ENCODE measurements at regions not wholly inside any gene's neighbourhood (a gene's known extent, or its start where the extent isn't known, plus 50 kb on each side); places are given as distances from the start of the nearest gene placed in this dataset.
"Not testable (repeated sequence)": the region's sequence is repeated elsewhere in the genome, so short reads cannot be mapped to it uniquely, and the experiment has no call there.

GRCh38 chr4:128620279-128620965, 189.1 kb upstream of the JADE1 start:
- H3K9ac ChIP-seq (ENCODE audit: low read depth, low read length); H3K27me3 ChIP-seq (ENCODE audit: control insufficient read depth, insufficient read depth, low read length); H3K36me3 ChIP-seq (ENCODE audit: insufficient read depth, low read length); H3K9me3 ChIP-seq (replicated peaks; ENCODE audit: low read length); H3K4me1 ChIP-seq (ENCODE audit: control insufficient read depth, insufficient read depth, low read length); H3K4me2 ChIP-seq (ENCODE audit: low read length); H3K4me3 ChIP-seq (ENCODE audit: low read length): not testable (repeated sequence)

- no peaks in the 10 kb centered on the region for H3K9me3 ChIP-seq (replicated peaks; ENCODE audit: low read length)
- no peak overlapping the region for H3K4me3 ChIP-seq (ENCODE audit: low read length)
- H3K36me3 ChIP-seq (ENCODE audit: insufficient read depth, low read length) = no peaks in the 10 kb centered on the region
- no peak overlapping the region for H3K9ac ChIP-seq (ENCODE audit: low read depth, low read length)
- no peaks in the 10 kb centered on the region for H3K27me3 ChIP-seq (ENCODE audit: control insufficient read depth, insufficient read depth, low read length)
- H3K4me2 ChIP-seq (ENCODE audit: low read length) = no peak overlapping the region
- no peaks in the 10 kb centered on the region for H3K4me1 ChIP-seq (ENCODE audit: control insufficient read depth, insufficient read depth, low read length)
These were observed 194.3 kb upstream of the JADE1 start for GRCh38 chr4:128615197-128615596.

- H3K9ac ChIP-seq (ENCODE audit: low read depth, low read length) = no peak overlapping the region
- no peaks in the 10 kb centered on the region for H3K9me3 ChIP-seq (replicated peaks; ENCODE audit: low read length)
- H3K4me3 ChIP-seq (ENCODE audit: low read length) = no peak overlapping the region
- peaks cover 26% of the 10 kb centered on the region for H3K4me1 ChIP-seq (ENCODE audit: control insufficient read depth, insufficient read depth, low read length)
- H3K27me3 ChIP-seq (ENCODE audit: control insufficient read depth, insufficient read depth, low read length) = no peaks in the 10 kb centered on the region
- no peak overlapping the region for H3K4me2 ChIP-seq (ENCODE audit: low read length)
- H3K36me3 ChIP-seq (ENCODE audit: insufficient read depth, low read length) = no peaks in the 10 kb centered on the region
These were observed 201.5 kb upstream of the JADE1 start for GRCh38 chr4:128608006-128608405.

DNA sequence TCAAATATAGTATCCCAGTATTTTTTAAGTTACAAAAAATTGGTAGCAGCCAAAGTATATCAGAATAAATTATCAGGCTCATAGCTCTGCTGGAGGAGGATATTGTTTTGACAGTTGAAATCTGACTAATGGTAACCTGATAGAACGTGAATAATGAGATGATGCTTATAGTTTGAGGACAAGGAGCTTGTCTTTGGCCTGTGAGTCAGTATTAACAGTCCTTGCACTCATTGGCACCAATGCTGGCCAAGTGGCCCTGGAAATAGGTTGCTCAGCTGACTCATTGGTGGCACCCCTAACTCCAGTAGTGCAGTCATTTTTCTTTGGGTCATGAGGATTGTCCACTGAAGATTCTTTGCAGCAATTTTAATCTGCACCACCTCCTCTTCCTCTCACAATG, 203.3 kb upstream of the JADE1 start:
- Histone ChIP-seq H3K9ac (ENCODE audit: low read depth, low read length) (no peak overlapping the region), H3K36me3 (ENCODE audit: insufficient read depth, low read length) (no peaks in the 10 kb centered on the region), H3K27me3 (ENCODE audit: control insufficient read depth, insufficient read depth, low read length) (no peaks in the 10 kb centered on the region), H3K9me3 (replicated peaks; ENCODE audit: low read length) (no peaks in the 10 kb centered on the region), H3K4me3 (ENCODE audit: low read length) (no peak overlapping the region), H3K4me2 (ENCODE audit: low read length) (peak overlapping the region; percentile 39), H3K4me1 (ENCODE audit: control insufficient read depth, insufficient read depth, low read length) (peaks cover 44% of the 10 kb centered on the region)

DNA sequence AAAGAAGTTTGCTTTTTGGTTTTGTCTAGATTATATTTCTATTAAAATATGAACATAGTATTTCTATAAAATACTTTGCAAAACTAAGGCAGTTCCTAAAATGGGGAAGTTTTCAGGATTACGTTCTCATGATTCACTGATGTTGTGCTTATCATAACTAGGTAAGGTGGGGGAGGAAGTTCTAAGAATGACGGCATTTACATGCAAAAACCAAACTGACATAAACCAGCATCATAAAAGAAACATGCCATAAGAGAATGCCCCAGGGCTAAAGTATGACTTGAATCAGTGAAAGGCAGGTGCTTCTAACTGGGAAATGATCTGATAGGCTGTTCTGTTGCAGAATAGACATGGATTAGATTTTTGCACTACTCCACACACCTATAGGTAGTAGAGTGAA, 204.7 kb upstream of the JADE1 start:
- H3K27me3 ChIP-seq (ENCODE audit: control insufficient read depth, insufficient read depth, low read length) = no peaks in the 10 kb centered on the region
- H3K36me3 ChIP-seq (ENCODE audit: insufficient read depth, low read length) = no peaks in the 10 kb centered on the region
- H3K4me1 ChIP-seq (ENCODE audit: control insufficient read depth, insufficient read depth, low read length) = peaks cover 55% of the 10 kb centered on the region
- no peak overlapping the region for H3K4me3 ChIP-seq (ENCODE audit: low read length)
- H3K9ac ChIP-seq (ENCODE audit: low read depth, low read length) = no peak overlapping the region
- H3K9me3 ChIP-seq (replicated peaks; ENCODE audit: low read length) = no peaks in the 10 kb centered on the region
- no peak overlapping the region for H3K4me2 ChIP-seq (ENCODE audit: low read length)

GRCh38 chr4:128604204-128604603, 205.3 kb upstream of the JADE1 start:
- Histone ChIP-seq H3K4me1 (ENCODE audit: control insufficient read depth, insufficient read depth, low read length) (peaks cover 61% of the 10 kb centered on the region), H3K4me3 (ENCODE audit: low read length) (no peak overlapping the region), H3K27me3 (ENCODE audit: control insufficient read depth, insufficient read depth, low read length) (no peaks in the 10 kb centered on the region)

GRCh38 chr4:128603081-128603480, 206.4 kb upstream of the JADE1 start:
- Histone ChIP-seq H3K9ac (ENCODE audit: low read depth, low read length) (no peak overlapping the region), H3K4me1 (ENCODE audit: control insufficient read depth, insufficient read depth, low read length) (peaks cover 61% of the 10 kb centered on the region), H3K36me3 (ENCODE audit: insufficient read depth, low read length) (no peaks in the 10 kb centered on the region), H3K27me3 (ENCODE audit: control insufficient read depth, insufficient read depth, low read length) (no peaks in the 10 kb centered on the region), H3K9me3 (replicated peaks; ENCODE audit: low read length) (no peaks in the 10 kb centered on the region), H3K4me3 (ENCODE audit: low read length) (no peak overlapping the region), H3K4me2 (ENCODE audit: low read length) (no peak overlapping the region)

More at GRCh38 chr4:128604204-128604603, 205.3 kb upstream of the JADE1 start:
- Histone ChIP-seq H3K9me3 (replicated peaks; ENCODE audit: low read length) (no peaks in the 10 kb centered on the region), H3K36me3 (ENCODE audit: insufficient read depth, low read length) (no peaks in the 10 kb centered on the region), H3K9ac (ENCODE audit: low read depth, low read length) (no peak overlapping the region), H3K4me2 (ENCODE audit: low read length) (no peak overlapping the region)

- peak overlapping the region; percentile 31 for H3K9ac ChIP-seq (ENCODE audit: low read depth, low read length)
- peaks cover 61% of the 10 kb centered on the region for H3K4me1 ChIP-seq (ENCODE audit: control insufficient read depth, insufficient read depth, low read length)
- no peaks in the 10 kb centered on the region for H3K9me3 ChIP-seq (replicated peaks; ENCODE audit: low read length)
- no peaks in the 10 kb centered on the region for H3K27me3 ChIP-seq (ENCODE audit: control insufficient read depth, insufficient read depth, low read length)
- H3K4me3 ChIP-seq (ENCODE audit: low read length) = no peak overlapping the region
- H3K36me3 ChIP-seq (ENCODE audit: insufficient read depth, low read length) = no peaks in the 10 kb centered on the region
- peak overlapping the region; percentile 41 for H3K4me2 ChIP-seq (ENCODE audit: low read length)
These were observed 207.4 kb upstream of the JADE1 start for GRCh38 chr4:128601991-128602695.

DNA sequence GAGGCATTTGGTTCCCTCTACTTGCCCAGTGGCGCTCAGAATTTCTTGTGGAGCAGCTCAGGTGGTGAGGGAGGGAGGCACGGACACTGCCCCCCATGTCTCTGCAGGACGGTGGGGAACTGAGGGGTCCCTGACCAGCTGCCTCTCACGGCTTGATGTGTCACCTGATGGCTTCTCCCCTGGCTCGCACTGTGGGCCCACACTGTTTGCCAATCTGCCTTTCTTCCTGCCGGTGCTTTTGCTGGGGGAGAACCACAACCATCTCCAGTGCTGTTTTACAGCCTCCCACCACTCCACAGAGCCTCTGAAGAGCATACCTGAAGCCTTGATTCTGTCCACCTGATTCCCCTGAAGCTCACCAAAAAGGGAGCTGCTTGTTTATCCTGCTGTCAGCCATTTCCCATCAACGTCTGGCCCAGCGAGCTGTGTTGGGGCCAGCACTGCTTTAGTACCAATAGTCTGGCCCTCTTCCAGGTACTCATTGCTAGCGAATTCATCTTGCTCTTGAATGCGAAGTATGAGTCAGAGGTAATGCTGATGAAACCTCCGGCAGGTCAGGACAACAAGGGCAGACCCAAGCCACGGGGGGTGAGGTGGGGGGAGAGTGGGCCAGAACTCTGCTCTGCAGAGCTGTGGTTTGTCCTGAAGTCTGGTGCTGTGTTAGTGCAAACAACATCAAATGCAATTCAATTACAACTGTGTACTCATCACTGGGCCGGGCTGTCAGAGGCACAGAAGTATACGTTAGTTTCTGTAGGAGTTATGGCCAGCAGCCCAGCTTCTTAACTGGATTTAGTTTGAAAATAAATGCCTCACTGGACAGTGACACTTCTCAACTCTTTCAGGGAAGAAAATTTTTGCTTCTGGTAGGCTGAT, 208.3 kb upstream of the JADE1 start:
- Histone ChIP-seq H3K4me3 (ENCODE audit: low read length) (no peak overlapping the region), H3K36me3 (ENCODE audit: insufficient read depth, low read length) (no peaks in the 10 kb centered on the region), H3K9ac (ENCODE audit: low read depth, low read length) (peak overlapping the region; percentile 31), H3K4me1 (ENCODE audit: control insufficient read depth, insufficient read depth, low read length) (peaks cover 56% of the 10 kb centered on the region), H3K9me3 (replicated peaks; ENCODE audit: low read length) (no peaks in the 10 kb centered on the region), H3K4me2 (ENCODE audit: low read length) (peak overlapping the region; percentile 41), H3K27me3 (ENCODE audit: control insufficient read depth, insufficient read depth, low read length) (no peaks in the 10 kb centered on the region)

- Histone ChIP-seq H3K4me2 (ENCODE audit: low read length) (no peak overlapping the region), H3K27me3 (ENCODE audit: control insufficient read depth, insufficient read depth, low read length) (no peaks in the 10 kb centered on the region), H3K9me3 (replicated peaks; ENCODE audit: low read length) (no peaks in the 10 kb centered on the region), H3K4me3 (ENCODE audit: low read length) (no peak overlapping the region), H3K36me3 (ENCODE audit: insufficient read depth, low read length) (no peaks in the 10 kb centered on the region), H3K9ac (ENCODE audit: low read depth, low read length) (no peak overlapping the region), H3K4me1 (ENCODE audit: control insufficient read depth, insufficient read depth, low read length) (peaks cover 48% of the 10 kb centered on the region)
These were observed 209.1 kb upstream of the JADE1 start for GRCh38 chr4:128600410-128600809.

DNA sequence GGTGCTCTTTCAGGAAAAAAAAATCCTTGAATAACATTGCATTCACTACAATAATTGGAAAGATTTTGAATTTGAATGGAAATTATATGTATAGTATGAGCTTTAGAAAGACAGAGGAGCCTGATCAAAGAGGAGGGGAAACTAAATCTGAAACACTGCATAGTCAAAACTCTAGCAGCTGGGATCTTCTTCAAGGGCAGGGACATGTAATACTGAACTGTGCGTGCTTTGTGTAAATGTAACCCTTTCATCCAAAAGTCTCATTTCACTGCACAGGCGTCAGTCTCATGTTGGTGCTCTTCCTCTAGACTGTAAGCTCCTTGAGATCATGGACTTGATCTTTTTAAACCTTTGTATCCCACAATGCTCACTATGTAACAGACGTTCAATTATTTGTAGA, 212.0 kb upstream of the JADE1 start:
- Histone ChIP-seq H3K4me2 (ENCODE audit: low read length) (no peak overlapping the region), H3K9me3 (replicated peaks; ENCODE audit: low read length) (no peaks in the 10 kb centered on the region), H3K4me3 (ENCODE audit: low read length) (no peak overlapping the region), H3K36me3 (ENCODE audit: insufficient read depth, low read length) (no peaks in the 10 kb centered on the region), H3K9ac (ENCODE audit: low read depth, low read length) (no peak overlapping the region), H3K4me1 (ENCODE audit: control insufficient read depth, insufficient read depth, low read length) (peaks cover 30% of the 10 kb centered on the region), H3K27me3 (ENCODE audit: control insufficient read depth, insufficient read depth, low read length) (no peaks in the 10 kb centered on the region)
